GM21529 (cell line): ENCODE measurements at regions not wholly inside any gene's neighbourhood (a gene's known extent, or its start where the extent isn't known, plus 50 kb on each side); places are given as distances from the start of the nearest gene placed in this dataset.
A peak's percentile ranks its signal among the peaks of the same experiment; 100 is the strongest.
"Not testable (repeated sequence)": the region's sequence is repeated elsewhere in the genome, so short reads cannot be mapped to it uniquely, and the experiment has no call there.

Experiments
- ATAC-seq: cut with Tn5 transposase; IDR thresholded peaks from one replicate; pipeline ENCODE4 v1.9.1; 2021; ENCODE audit not compliant: unreplicated experiment

DNA sequence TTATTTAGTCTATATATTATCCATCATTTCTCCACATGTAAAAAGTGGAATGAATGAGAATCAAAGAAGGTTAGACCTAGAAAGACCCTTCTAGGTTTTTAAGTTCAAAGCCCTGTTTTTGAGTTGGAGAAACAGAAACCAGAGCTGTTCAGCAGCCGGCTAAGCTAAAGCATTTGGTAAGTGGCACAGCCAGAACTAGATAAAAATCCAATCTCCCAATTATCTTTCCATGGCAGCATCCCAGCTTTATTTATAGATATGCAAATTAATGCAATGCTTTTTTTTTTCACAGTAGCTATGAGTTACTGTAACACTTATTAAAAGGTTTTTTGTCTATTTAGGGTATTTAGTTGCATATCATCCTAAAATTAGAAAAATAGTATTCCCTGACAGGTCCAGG, 85.1 kb downstream of the NIBAN1 start:
- ATAC-seq = no peak

DNA sequence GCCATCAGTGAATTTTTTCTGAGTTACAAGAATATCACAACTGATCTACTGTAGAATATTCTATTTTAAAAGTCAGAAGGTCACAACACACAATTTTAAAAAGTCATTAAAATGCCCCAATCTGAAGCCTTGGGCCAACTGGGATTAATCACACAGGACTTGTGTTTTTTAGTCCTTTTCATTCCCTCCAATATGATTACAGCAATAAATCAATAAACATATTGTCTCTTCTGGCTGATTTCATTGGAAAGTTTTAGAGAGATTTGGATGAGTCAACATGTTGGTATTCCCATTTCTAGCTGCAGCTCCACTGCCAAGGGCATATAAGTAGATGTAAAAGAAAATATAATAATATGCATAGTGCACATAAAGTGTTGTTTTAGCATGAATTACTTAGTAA, 85.8 kb downstream of the NIBAN1 start:
- ATAC-seq = no peak

DNA sequence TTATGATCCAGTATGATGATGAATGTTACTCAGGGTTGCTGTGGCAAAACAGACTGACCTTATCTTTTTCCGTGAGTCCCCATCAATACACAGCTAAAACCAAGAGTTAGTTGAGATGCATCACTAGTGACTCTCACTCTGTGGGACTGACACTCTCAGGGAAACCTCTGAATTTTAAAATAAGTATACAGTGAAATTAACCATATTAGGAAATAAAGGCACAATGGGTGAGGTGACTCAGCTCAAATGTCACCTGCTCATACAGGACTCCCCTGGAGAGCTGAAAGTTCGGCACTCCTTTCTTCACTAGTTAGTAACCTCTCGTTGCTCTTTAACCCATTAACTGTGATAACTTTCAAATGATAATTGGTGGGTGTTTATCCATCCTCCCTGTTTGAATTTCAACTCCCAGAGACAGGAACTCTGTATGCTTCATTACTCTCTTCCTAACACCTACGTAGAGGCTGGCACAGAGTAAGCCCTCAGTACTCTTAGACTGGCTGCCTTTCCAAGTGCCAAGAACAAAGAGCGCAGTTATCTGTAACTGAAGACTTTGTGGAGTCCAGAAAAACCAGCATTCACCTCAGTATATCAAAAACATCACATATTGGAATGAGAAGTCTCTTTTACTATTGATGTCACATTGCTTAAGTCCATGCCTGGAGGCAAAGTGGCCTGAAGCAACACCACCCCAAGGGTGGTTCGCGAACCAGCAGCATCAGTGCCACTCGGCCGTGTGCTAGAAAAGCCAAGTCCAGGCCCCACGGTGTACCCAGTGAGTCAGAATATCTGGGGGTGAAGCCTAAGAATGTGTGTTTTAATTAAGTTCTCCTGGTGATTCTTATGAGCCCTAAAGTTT, 91.1 kb downstream of the NIBAN1 start:
- ATAC-seq = peak; percentile 38

DNA sequence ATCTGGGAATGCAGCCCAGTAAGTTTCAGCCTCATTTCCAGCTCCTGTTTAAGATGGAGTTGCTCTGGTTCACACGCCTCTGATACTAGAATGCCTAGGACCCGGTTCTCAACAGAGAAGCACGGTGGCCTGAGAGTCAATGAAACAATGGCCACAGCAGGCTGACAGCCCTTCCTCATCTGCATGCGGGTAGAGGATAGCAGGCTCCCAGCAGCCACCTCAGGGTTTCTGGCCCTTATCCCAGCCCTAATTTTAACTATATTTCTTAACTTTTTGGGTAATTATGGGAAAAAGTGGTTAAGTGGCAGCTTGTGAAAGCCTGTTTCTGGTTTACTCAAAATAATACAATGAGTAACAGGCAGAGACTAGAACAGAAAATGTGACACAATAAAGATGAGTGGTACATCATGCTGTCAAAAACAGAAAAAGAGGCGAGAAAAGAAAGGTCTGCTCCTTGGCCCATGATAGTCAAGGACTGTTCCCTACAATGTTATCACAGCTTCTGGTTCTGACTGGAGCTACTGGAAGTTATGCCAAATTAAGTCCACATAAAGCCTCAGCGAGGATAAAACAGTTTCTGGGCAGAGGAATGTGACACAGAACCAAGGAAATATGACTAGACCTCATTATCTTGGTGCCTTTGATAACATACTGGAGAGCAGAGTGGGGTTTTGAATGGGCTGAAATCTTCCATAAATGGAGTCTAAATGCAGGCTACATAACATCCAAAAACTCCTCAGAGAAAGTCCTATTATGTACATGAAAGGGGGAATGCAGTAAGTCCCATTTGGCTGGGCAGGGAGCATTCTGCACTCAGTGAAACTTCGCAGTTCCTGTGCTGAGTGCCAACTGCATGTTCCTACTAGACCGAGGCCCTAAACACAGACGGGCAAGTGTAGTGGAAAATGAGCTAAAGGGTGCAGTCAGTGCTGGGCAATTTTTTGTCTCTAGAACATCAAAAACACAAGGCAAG, 92.1 kb downstream of the NIBAN1 start:
- ATAC-seq = peak; percentile 73

DNA sequence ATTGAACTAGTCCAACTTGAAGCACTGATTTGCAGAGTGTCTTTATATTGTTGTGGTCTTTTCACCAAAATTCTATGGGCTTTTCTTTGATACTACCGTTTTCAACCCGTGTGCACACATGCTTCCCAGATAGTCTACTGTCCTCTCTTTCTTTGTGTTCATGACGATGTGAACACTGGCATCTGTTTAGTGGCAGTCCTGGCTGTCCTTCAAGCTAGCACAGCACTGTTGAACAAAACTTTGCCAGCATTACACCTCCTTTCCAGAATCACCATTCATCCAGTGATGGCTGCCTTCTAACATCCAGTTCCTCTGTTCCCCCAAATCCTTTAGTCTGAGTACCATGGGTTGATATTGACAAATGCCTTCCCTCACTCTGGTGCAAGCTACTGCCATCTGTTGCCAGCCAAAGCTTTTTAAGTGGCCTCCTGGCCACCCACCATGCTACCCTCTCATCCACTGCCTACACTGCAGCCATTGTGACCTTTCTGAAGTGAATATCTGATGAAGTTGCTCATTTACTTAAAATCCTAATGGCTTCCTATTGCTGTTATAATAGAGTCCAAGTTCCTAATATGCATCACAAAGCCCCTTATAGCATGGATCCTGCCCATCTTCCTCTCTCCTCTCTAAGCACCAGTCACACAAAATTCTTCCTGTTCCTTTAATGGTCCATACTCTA, 94.3 kb downstream of the NIBAN1 start:
- ATAC-seq = no peak

DNA sequence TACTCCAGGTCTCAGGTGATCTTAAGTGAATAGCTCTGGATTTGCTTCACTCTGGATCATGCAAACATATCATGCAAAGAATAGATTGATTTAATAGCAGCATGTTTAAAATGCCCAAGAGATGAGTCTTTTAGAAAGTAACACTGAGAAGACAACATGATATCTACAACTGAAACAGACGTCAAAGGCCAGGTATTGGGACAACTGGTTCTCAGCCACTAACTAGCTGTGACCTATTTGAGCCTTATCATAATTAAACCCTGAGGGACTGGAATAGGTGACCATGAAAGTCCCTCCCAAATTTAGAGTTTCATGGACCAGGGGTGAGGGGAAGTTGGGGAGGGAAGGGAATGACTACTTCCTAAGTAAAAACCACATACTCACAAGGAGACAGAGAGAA, 95.7 kb downstream of the NIBAN1 start:
- ATAC-seq = no peak

DNA sequence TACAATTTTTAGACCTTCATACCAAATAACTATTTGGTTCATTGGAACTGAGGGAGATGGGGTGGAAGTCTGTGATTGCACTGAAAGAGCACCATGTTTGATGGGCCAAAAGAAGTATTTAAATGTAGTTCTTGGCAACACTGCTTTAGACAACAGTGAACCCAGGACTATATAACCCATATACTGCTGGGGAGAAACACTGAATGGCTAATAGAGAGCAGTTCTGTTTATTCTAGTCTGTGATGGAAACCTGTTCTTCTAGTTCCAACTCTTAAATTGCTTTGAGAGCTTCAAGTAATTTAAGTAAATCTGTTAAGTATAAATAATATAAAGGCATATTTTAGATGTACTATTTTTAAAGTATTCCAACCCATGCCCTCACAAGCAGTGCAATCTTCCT, 96.3 kb downstream of the NIBAN1 start:
- no peak for ATAC-seq

DNA sequence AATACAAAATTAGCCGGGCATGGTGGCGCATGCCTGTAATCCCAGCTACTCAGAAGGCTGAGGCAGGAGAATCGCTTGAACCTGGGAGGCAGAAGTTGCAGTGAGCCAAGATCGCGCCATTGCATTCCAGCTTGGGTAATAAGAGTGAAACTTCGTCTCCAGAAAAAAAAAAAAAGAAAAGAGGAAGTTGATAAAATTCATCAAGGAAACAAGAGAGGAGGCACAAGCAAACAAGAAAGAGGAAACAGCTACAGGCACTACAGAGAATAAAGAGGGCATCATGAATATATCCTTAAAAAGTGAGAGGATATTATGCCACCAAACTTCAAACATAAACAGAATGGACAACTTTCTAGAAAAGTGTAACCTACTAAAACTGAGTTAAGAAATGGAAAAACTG, 98.3 kb downstream of the NIBAN1 start:
- ATAC-seq = not testable (repeated sequence)

DNA sequence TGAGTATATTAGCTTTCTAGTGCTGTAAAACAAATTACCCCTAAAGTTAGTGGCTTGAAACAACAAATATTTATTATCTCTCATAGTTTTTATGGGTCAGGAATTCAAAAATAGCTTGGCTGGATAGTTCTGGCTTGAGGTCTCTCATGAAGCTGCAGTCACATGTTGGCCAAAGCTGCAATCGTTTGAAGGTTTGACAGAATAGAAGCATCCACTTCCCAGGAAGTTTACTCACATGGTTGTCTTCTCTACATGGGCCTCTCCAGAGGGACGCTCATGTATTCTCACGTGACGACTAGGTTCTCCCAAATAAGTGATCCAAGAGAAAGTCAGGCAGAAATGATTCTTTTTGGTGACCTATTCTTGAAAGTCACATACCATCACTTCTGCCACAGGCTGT, 99.1 kb downstream of the NIBAN1 start:
- ATAC-seq = no peak

DNA sequence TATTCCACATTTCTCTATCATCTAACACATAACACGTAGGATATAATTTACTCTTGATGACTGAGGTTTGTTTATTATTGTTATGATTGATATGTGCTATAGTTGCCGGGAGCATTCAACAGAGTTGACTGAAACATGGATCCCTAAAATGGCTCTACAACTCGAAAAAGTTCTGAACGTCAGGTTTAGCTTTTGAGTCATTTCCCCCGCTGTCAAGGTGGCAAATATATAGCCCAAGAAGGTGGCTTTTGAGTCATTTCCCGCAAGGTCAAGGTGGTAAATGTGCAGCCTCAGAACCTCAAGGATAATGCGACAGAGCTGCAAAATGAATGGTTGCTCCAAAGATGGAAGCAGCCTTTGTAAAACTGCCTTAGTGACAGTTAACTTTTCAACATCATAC, 104.0 kb downstream of the NIBAN1 start:
- ATAC-seq = no peak

DNA sequence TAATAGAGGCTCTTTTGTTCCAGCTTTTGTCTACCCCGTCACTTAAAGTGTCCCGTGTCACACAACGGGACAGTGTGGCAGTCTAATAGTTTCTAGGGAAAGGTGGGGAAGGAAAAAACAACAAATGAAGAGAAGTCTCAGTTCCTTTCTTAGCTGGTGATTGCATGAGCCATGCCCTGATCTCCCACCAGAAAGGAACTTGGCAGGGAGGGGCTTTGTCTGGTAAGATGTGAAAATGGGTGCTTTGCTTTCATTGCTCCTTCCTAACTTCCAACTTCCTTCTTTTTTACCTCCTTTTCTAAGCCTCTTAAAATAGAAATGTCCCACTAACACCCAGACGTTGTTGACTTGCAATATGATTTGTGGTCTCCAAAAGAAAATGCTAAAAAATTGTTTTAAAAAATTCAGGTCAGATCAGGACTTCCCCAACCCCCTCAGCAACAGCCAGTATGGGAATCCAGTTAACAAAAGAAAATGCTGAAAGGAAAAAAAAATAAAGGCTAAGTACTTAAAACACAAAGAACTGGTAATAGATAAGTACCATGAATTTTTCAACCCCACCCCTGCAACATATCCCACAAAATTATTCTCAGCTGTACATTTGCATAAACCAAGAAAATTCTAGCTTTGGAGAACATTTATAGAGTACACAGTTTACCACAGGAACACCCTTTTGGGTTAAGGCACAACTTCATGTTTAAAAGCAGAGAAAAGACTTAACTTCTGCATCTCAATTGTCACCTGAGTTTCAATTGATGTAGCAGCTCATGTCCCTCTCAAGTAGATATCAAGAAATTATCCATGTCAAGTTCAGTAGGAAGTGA, 106.2 kb downstream of the NIBAN1 start:
- no peak for ATAC-seq

DNA sequence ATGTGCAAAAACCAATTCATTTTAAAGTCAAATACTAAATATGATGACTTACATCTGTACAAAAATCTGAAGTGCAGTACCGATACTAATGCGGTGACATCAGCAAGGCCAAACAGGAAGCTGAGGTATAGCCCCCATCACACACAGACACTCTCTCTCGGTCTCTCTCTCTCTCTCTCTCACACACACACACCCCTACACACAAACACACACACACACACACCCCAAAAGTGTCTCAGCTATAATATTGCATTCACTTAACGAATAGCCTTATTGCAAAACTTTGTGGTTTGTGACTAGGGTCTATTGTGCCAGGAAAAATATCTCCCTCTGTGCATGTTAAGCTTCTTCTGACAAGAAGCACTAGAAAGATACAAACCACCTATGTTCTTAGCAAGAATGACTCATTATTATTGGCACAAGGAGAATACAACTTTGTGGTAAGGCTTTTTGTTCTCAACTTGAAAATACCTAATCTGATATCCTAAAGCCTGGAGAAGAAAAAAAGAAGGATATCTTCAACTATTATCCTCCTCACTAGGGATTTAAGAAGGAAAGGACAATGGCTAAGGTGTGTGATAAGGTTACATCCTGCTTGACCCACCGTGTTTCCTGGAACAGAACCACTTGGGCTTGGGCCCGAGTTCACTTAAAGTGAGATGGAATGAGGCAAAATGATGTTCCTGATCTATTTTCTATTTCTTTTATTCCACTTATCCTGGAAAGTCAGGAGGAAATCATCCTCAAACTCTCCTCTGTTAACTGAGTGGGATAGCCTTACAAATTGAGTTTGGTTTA, 107.1 kb downstream of the NIBAN1 start:
- ATAC-seq = peak; percentile 96

DNA sequence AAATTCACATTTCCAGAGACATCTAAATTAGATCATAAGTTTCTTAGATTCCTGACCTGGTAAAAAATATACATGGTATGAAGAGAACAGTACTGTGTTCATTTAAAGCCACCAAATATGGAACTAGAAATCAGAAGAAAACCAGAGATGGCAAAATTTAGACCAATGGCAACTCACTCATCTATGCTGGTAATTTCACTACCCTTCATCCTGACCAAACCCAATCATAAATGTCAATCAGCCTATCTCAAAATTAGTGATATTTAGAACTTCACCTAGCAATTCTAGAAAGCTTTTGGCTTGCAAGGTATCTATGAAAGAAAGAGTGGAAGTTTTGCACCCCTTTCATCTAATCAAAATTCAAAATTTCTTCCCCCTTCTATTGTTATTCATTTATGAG, 107.7 kb downstream of the NIBAN1 start:
- ATAC-seq = peak; percentile 25

DNA sequence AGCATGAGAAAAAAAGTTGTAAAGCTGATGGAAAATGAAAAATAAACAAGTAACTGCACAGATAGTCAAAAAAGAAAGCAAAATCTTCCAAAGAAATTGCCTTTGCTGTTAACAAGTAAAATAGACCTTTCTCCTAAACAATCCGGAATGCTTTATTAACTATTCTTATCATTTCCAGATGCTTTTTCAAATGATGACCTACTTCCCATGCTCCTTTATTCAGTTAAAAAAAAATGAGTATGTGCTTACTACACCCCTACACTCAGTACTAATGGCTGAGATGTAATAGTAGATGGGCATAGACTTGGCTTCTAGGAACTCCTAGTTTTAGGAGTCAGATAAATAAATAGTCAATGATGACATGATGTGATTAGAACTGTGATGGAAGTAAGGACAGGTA, 108.5 kb downstream of the NIBAN1 start:
- ATAC-seq = no peak

DNA sequence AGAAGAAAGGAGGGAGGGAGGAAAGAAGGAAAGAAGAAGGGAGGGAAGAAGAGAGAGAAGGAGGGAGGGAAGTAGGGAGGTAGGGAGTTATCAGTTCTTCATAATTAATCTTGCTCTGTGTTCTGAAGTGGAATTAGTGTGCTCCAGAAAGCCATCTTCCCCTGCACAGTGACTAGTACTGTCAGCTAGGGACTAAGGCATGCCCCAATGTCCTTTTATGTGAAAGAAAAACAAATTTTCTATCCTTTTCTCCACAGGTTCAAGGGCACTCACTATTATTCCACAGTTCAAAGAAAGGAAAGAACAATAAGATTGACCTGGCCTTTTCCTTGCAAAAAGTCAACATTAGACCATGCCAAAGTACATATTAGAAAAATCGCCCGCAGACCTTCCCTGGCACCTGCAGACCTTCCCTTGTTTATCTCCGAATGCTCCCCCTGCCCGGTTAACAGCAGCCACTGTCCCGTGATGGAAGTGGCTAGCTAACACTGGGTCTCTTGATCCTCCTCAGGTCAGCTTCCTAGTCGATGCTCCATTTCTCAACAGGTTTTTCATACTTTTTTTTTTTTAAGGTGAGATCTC, 107.2 kb upstream of the EDEM3 start:
- ATAC-seq = no peak

DNA sequence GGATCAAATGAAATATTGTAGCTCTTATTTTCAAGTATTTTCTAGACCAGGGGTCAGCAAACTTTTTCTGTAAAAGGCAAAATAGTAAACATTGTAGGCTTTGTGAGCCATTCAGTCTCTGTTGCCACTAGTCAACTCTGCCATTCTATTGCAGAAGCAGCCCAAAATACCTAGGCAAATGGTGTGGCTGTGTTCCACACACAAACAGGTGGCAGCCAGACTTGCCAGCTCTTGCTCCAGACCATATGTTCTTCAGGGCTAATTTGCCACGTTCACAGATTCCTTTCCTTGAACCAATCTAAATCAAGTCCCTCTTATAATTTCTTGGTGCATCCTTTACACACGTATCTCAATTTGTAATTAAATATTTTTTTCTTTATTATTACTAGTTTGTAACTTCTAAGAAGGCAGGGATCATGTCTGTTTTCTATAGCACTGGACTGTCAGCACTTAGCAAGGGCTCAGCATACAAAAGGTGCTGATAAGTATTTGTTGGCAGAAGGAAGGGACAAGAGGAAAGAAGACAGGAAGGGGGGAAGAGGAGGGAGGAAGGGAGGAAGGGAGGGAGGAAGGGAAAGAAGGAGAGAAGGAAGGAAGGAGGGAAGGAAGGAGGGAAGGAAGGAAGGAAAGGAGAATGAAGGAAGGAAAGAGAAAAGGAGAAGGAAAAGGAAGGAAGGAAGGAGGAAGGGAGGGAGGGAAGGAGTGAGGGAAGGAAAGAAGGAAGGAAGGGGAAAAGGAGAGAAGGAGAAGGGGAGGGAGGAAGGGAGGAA, 106.5 kb upstream of the EDEM3 start:
- ATAC-seq = peak; percentile 63

DNA sequence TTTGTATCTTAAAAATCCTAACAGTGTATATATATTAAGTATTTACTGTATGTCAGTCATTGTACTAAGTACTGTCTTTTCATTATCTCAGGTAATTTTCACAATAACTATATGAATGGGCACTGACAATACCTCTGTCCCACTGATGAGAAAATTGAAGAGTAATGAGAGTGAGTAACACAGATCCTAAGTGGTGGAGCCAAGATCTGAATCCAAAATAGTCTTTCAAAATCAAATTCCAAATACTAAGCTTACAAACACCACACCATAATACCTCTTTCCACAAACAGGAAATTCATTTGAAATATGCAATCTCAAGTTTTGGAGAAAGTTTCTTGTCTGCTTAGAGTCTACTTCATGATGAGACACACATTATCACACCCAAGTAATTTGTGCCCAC, 105.9 kb upstream of the EDEM3 start:
- ATAC-seq = peak; percentile 17

DNA sequence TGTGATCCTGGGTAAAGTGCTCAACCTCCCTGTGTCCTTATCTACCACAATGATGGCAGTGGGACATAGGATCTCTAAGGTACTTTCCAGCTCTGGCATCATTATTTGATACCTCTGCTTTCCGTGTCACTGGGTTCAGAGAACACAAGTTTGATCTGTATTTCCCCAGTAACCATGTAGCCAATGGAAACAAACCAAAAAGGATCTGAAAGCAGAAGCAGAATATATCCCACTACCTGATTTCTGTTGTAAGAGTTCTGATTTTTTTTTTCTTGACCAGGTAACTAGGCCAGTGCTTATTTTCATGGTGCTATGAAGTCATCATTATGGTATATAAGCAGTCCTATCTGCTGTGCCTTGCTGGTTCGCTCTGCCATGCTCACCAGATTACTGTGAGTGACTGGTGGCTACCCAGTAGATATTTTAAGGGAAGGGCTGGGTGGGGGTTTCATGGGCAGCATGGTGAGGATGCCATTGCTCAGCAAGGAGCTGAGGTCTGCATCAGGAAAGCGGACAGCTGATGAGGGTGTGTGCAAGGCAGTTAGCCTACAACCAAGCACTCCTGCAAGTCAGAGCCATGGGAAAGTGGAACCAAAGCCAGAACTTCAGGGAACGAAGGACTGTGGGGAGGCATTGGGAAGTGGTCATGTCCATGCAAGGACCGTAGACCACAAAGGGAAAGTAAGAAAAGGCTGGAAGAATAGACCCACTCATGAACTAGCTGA, 104.9 kb upstream of the EDEM3 start:
- peak; percentile 64 for ATAC-seq
